Liver (tissue), 8 donors: ENCODE measurements at regions not wholly inside any gene's neighbourhood (a gene's known extent, or its start where the extent isn't known, plus 50 kb on each side); places are given as distances from the start of the nearest gene placed in this dataset.

ENCODE experiments used
- DNase-seq: peaks from one replicate; pipeline ENCODE4 v3.0.0-alpha.2; 2017; ENCODE audit warnings: low spot score
- H3K27ac ChIP-seq, 2 donors: one replicate each; pipeline ENCODE4 v1.7.0; 2013; ENCODE audit warnings: inconsistent platforms in 2 of 2, low read length in 2 of 2, control low read depth in 1 of 2, low read depth in 1 of 2, mild to moderate bottlenecking in 1 of 2
- H3K27me3 ChIP-seq, 4 donors: one replicate each; pipeline versions ENCODE4 v1.6.1 to v1.7.0; 2013; ENCODE audit warnings: low read length in 3 of 4, inconsistent platforms in 1 of 4, mild to moderate bottlenecking in 1 of 4, moderate library complexity in 1 of 4; ENCODE audit not compliant: control insufficient read depth in 4 of 4, insufficient read depth in 4 of 4
- H3K36me3 ChIP-seq, 4 donors: one replicate each; pipeline versions ENCODE4 v1.6.1 to v1.7.0; 2013; ENCODE audit warnings: low read length in 3 of 4, mild to moderate bottlenecking in 3 of 4, low read depth in 1 of 4, moderate library complexity in 1 of 4; ENCODE audit not compliant: control insufficient read depth in 4 of 4, insufficient read depth in 3 of 4
- H3K4me1 ChIP-seq, 4 donors: one replicate each; pipeline versions ENCODE4 v1.6.1 to v1.7.0; 2013; ENCODE audit warnings: low read length in 3 of 4, mild to moderate bottlenecking in 3 of 4, moderate library complexity in 1 of 4; ENCODE audit not compliant: control insufficient read depth in 4 of 4, insufficient read depth in 4 of 4
- H3K4me3 ChIP-seq, 3 donors: one replicate each; pipeline versions ENCODE4 v1.6.1 to v1.7.0; 2013; ENCODE audit warnings: low read length in 3 of 3, control low read depth in 1 of 3, low read depth in 1 of 3, mild to moderate bottlenecking in 1 of 3
- H3K9ac ChIP-seq, 2 donors: one replicate each; pipeline ENCODE4 v1.7.0; 2013; ENCODE audit warnings: low read length in 2 of 2, mild to moderate bottlenecking in 2 of 2, moderate library complexity in 2 of 2, control low read depth in 1 of 2, low read depth in 1 of 2
- H3K9me3 ChIP-seq, 4 donors: one replicate each; pipeline versions ENCODE4 v1.6.1 to v1.7.0; 2013; ENCODE audit warnings: low read length in 3 of 4; ENCODE audit not compliant: control insufficient read depth in 4 of 4
- ATF3 ChIP-seq: IDR thresholded peaks from 2 replicates; pipeline ENCODE4 v1.6.1; 2016; ENCODE audit warnings: antibody characterized with exemption
- CTCF ChIP-seq: fragments of 150-350 bp; IDR thresholded peaks from 2 replicates; pipeline ENCODE4 v1.5.1; 2017; ENCODE audit warnings: improper control_type of control experiment, low read depth, low read length; ENCODE audit not compliant: missing input control
- EGR1 ChIP-seq, 2 donors: IDR thresholded peaks; 2 replicates each; pipeline ENCODE4 v1.6.1; 2016 to 2018; ENCODE audit warnings: antibody characterized with exemption in 2 of 2, low read depth in 2 of 2
- FOXA1 ChIP-seq: IDR thresholded peaks from 2 replicates; pipeline ENCODE4 v1.6.1; 2016; ENCODE audit warnings: antibody characterized with exemption
- FOXA2 ChIP-seq: IDR thresholded peaks from 2 replicates; pipeline ENCODE4 v1.6.1; 2016; ENCODE audit warnings: antibody characterized with exemption
- HNF4A ChIP-seq, 2 donors: conservative IDR thresholded peaks; 2 replicates each; pipeline ENCODE4 v1.6.1; 2016; ENCODE audit warnings: antibody characterized with exemption in 2 of 2, mild to moderate bottlenecking in 2 of 2
- HNF4G ChIP-seq: IDR thresholded peaks from 2 replicates; pipeline ENCODE4 v1.6.1; 2016; ENCODE audit warnings: antibody characterized with exemption
- JUND ChIP-seq, 2 donors: IDR thresholded peaks; 2 replicates each; pipeline ENCODE4 v1.6.1; 2016; ENCODE audit warnings: antibody characterized with exemption in 2 of 2
- MAX ChIP-seq: IDR thresholded peaks from 2 replicates; pipeline ENCODE4 v1.6.1; 2016; ENCODE audit warnings: antibody characterized with exemption
- RAD21 ChIP-seq, 2 donors: IDR thresholded peaks; 2 replicates each; pipeline ENCODE4 v1.6.1; 2016; ENCODE audit warnings: antibody characterized with exemption in 2 of 2, mild to moderate bottlenecking in 2 of 2
- REST ChIP-seq: IDR thresholded peaks from 2 replicates; pipeline ENCODE4 v1.6.1; 2016; ENCODE audit warnings: antibody characterized with exemption, mild to moderate bottlenecking
- RXRA ChIP-seq, 2 donors: IDR thresholded peaks; 2 replicates each; pipeline ENCODE4 v1.6.1; 2017 to 2018; ENCODE audit warnings: antibody characterized with exemption in 2 of 2, mild to moderate bottlenecking in 1 of 2
- SP1 ChIP-seq: IDR thresholded peaks from 2 replicates; pipeline ENCODE4 v1.6.1; 2018; ENCODE audit warnings: antibody characterized with exemption, mild to moderate bottlenecking
- TAF1 ChIP-seq: conservative IDR thresholded peaks from 2 replicates; pipeline ENCODE4 v1.6.1; 2016; ENCODE audit warnings: antibody characterized with exemption, mild to moderate bottlenecking
- YY1 ChIP-seq: IDR thresholded peaks from 2 replicates; pipeline ENCODE4 v1.6.1; 2016; ENCODE audit warnings: antibody characterized with exemption, mild to moderate bottlenecking
- ZBTB33 ChIP-seq: IDR thresholded peaks from 2 replicates; pipeline ENCODE4 v1.6.1; 2016; ENCODE audit warnings: antibody characterized with exemption
- whole genome bisulfite sequencing: extraction: QIAGEN DNeasy Blood & Tissue Kit; methylation state at CpG from one replicate; pipeline ENCODE4 v1.1.7; 2013; 5-methylcytosine and 5-hydroxymethylcytosine counted together
- donor health status: healthy.
- donor health status: healthy.
- donor health status: healthy.
- donor health status: healthy.
- donor health status: healthy.

- WGBS: 84% methylated on average over 1 of the region's 1 CpG
Measured at GRCh38 chr3:36298188-36298587, 82.1 kb upstream of the STAC start.

More at GRCh38 chr3:36298188-36298587, 82.1 kb upstream of the STAC start:
- Histone ChIP-seq H3K4me1 (peaks cover 0 to 2% (median 0%) of the 10 kb centered on the region in 4 donors), H3K9me3 (no peaks in the 10 kb centered on the region), H3K4me3 (no peak overlapping the region), H3K27ac (no peak overlapping the region), H3K9ac (no peak overlapping the region), H3K27me3 (no peaks in the 10 kb centered on the region), H3K36me3 (no peaks in the 10 kb centered on the region)
- DNase-seq: no peak
- TF ChIP-seq YY1 (no peak), ZBTB33 (no peak), HNF4A (conservative IDR thresholded peaks at IDR 0.05) (no peak), RXRA (IDR thresholded peaks at IDR 0.05) (no peak), HNF4G (no peak), REST (no peak), SP1 (no peak), RAD21 (IDR thresholded peaks at IDR 0.05) (no peak), FOXA2 (no peak), TAF1 (no peak), MAX (no peak), CTCF (no peak), JUND (IDR thresholded peaks at IDR 0.05) (no peak), FOXA1 (no peak), EGR1 (IDR thresholded peaks at IDR 0.05; ENCODE audit: low read depth in 2 of 2) (no peak), ATF3 (no peak)
